SK-N-SH treated with all-trans-retinoic acid at 6 μM for 48 hours (cell line): ENCODE measurements at regions not wholly inside any gene's neighbourhood (a gene's known extent, or its start where the extent isn't known, plus 50 kb on each side); places are given as distances from the start of the nearest gene placed in this dataset.
A peak's percentile ranks its signal among the peaks of the same experiment; 100 is the strongest.

Experiments used
- ATAC-seq: fragments of 200-7000 bp; cut with Tn5 transposase; 3 replicates; pipeline ENCODE4 v1.9.1; 2020; ENCODE audit warnings: mild to moderate bottlenecking, moderate library complexity
- BACH2 ChIP-seq: fragments of 250-450 bp; sonication (Bioruptor Pico); IDR thresholded peaks from 2 replicates; pipeline ENCODE4 v1.9.0; 2021; ENCODE audit warnings: mild to moderate bottlenecking, borderline replicate concordance
- CSDC2 ChIP-seq: fragments of 250-450 bp; sonication (Bioruptor Pico); IDR thresholded peaks from 2 replicates; pipeline ENCODE4 v1.5.0; 2020; ENCODE audit warnings: mild to moderate bottlenecking, moderate library complexity
- ESRRG ChIP-seq: fragments of 250-450 bp; sonication (Bioruptor Pico); IDR thresholded peaks from 2 replicates; pipeline ENCODE4 v1.6.1; 2021; ENCODE audit warnings: mild to moderate bottlenecking
- GLIS3 ChIP-seq: fragments of 250-450 bp; sonication (Bioruptor Pico); IDR thresholded peaks from 2 replicates; pipeline ENCODE4 v1.5.0; 2020; ENCODE audit warnings: mild to moderate bottlenecking, moderate library complexity
- ISL1 ChIP-seq: fragments of 250-450 bp; sonication (Bioruptor Pico); IDR thresholded peaks from 2 replicates; pipeline ENCODE4 v2.1.2; 2022; ENCODE audit warnings: mild to moderate bottlenecking, moderate library complexity
- OSR1 ChIP-seq: fragments of 250-450 bp; sonication (Bioruptor Pico); IDR thresholded peaks from 2 replicates; pipeline ENCODE4 v1.8.0; 2022; ENCODE audit warnings: moderate library complexity, mild to moderate bottlenecking, inconsistent platforms
- PPARA ChIP-seq: fragments of 250-450 bp; sonication (Bioruptor Pico); IDR thresholded peaks from 2 replicates; pipeline ENCODE4 v1.5.0; 2020; ENCODE audit warnings: mild to moderate bottlenecking, borderline replicate concordance
- RARB ChIP-seq: fragments of 250-450 bp; sonication (Bioruptor Pico); IDR thresholded peaks from 2 replicates; pipeline ENCODE4 v1.8.0; 2021; ENCODE audit warnings: mild to moderate bottlenecking, moderate library complexity
- SNAI2 ChIP-seq: fragments of 250-450 bp; sonication (Bioruptor Pico); IDR thresholded peaks from 2 replicates; pipeline ENCODE4 v1.5.0; 2020; ENCODE audit warnings: mild to moderate bottlenecking, moderate library complexity
- TOX ChIP-seq: fragments of 250-450 bp; sonication (Bioruptor Pico); IDR thresholded peaks from 2 replicates; pipeline ENCODE4 v1.8.0; 2021; ENCODE audit warnings: mild to moderate bottlenecking, moderate library complexity, borderline replicate concordance
- ZC3H10 ChIP-seq: fragments of 250-450 bp; sonication (Bioruptor Pico); IDR thresholded peaks from 2 replicates; pipeline ENCODE4 v1.5.1; 2021; ENCODE audit warnings: mild to moderate bottlenecking, moderate library complexity
- ZFP3 ChIP-seq: fragments of 250-450 bp; sonication (Bioruptor Pico); IDR thresholded peaks from 2 replicates; pipeline ENCODE4 v1.5.0; 2020; ENCODE audit warnings: mild to moderate bottlenecking, moderate library complexity
- ZFP30 ChIP-seq: fragments of 450-650 bp; formaldehyde crosslinking; IDR thresholded peaks from 2 replicates; pipeline ENCODE4 v1.5.0; 2022; ENCODE audit warnings: mild to moderate bottlenecking, moderate library complexity
- ZNF565 ChIP-seq: fragments of 450-650 bp; formaldehyde crosslinking; conservative IDR thresholded peaks from 2 replicates; pipeline ENCODE4 v1.5.0; 2020; ENCODE audit warnings: low read depth, mild to moderate bottlenecking, moderate library complexity
- ZNF70 ChIP-seq: fragments of 450-650 bp; formaldehyde crosslinking; IDR thresholded peaks from 2 replicates; pipeline ENCODE4 v1.5.0; 2020; ENCODE audit warnings: mild to moderate bottlenecking, moderate library complexity
- ZNF8 ChIP-seq: fragments of 450-650 bp; formaldehyde crosslinking; IDR thresholded peaks from 2 replicates; pipeline ENCODE4 v1.5.0; 2020; ENCODE audit warnings: mild to moderate bottlenecking, moderate library complexity
- TF ChIP-seq, protein P1 (sequence below): fragments of 250-450 bp; sonication (Bioruptor Pico); IDR thresholded peaks from 2 replicates; pipeline ENCODE4 v1.8.0; 2020; ENCODE audit warnings: mild to moderate bottlenecking, moderate library complexity, borderline replicate concordance
- TF ChIP-seq, protein P2 (sequence below): fragments of 250-450 bp; sonication (Bioruptor Pico); IDR thresholded peaks from 2 replicates; pipeline ENCODE4 v1.8.0; 2021; ENCODE audit warnings: low read depth, mild to moderate bottlenecking, moderate library complexity, borderline replicate concordance
- TF ChIP-seq, protein P3 (sequence below): fragments of 250-450 bp; sonication (Bioruptor Pico); IDR thresholded peaks from 2 replicates; pipeline ENCODE4 v1.5.0; 2020; ENCODE audit warnings: mild to moderate bottlenecking, moderate library complexity
- TF ChIP-seq, protein P4 (sequence below): fragments of 250-450 bp; sonication (Bioruptor Pico); IDR thresholded peaks from 2 replicates; pipeline ENCODE4 v1.5.1; 2021; ENCODE audit warnings: mild to moderate bottlenecking, moderate library complexity
- TF ChIP-seq, protein P5 (sequence below): fragments of 250-450 bp; sonication (Bioruptor Pico); IDR thresholded peaks from 2 replicates; pipeline ENCODE4 v1.5.1; 2020; ENCODE audit warnings: low read depth, mild to moderate bottlenecking, moderate library complexity

DNA sequence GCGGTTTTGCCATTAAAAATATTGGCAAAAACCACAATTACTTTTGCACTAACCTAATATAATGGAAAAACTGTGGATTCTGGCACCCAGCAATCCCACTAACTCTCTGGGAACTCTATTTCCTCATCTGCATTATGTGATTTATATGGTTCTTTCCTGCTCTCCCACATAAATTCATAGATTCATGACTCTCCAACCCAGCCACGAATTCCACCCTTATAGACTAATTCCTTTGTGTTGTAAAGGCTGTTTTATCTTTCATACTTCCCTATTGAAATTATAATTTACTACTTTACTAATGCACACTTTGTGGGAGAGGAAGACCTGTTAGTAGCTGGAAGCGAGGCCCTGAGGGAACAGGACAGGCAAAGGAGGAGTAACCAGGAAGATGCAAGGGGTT is 88.4 kb upstream of the GNAO1 start:
- no peak for TF ChIP-seq RARB (CRISPR knock-in tag)
- TF ChIP-seq PPARA (CRISPR knock-in tag), result no peak
- TF ChIP-seq, protein P1, sequence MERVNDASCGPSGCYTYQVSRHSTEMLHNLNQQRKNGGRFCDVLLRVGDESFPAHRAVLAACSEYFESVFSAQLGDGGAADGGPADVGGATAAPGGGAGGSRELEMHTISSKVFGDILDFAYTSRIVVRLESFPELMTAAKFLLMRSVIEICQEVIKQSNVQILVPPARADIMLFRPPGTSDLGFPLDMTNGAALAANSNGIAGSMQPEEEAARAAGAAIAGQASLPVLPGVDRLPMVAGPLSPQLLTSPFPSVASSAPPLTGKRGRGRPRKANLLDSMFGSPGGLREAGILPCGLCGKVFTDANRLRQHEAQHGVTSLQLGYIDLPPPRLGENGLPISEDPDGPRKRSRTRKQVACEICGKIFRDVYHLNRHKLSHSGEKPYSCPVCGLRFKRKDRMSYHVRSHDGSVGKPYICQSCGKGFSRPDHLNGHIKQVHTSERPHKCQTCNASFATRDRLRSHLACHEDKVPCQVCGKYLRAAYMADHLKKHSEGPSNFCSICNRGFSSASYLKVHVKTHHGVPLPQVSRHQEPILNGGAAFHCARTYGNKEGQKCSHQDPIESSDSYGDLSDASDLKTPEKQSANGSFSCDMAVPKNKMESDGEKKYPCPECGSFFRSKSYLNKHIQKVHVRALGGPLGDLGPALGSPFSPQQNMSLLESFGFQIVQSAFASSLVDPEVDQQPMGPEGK, result no peak
- no peak for TF ChIP-seq CSDC2 (CRISPR knock-in tag)
- no peak for TF ChIP-seq BACH2 (CRISPR knock-in tag)
- TF ChIP-seq ZC3H10 (CRISPR knock-in tag), result no peak
- TF ChIP-seq SNAI2 (CRISPR knock-in tag), result no peak
- TF ChIP-seq, protein P2, sequence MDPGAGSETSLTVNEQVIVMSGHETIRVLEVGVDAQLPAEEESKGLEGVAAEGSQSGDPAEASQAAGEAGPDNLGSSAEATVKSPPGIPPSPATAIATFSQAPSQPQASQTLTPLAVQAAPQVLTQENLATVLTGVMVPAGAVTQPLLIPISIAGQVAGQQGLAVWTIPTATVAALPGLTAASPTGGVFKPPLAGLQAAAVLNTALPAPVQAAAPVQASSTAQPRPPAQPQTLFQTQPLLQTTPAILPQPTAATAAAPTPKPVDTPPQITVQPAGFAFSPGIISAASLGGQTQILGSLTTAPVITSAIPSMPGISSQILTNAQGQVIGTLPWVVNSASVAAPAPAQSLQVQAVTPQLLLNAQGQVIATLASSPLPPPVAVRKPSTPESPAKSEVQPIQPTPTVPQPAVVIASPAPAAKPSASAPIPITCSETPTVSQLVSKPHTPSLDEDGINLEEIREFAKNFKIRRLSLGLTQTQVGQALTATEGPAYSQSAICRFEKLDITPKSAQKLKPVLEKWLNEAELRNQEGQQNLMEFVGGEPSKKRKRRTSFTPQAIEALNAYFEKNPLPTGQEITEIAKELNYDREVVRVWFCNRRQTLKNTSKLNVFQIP, result no peak
- no peak for TF ChIP-seq OSR1 (CRISPR knock-in tag)
- TF ChIP-seq, protein P3, sequence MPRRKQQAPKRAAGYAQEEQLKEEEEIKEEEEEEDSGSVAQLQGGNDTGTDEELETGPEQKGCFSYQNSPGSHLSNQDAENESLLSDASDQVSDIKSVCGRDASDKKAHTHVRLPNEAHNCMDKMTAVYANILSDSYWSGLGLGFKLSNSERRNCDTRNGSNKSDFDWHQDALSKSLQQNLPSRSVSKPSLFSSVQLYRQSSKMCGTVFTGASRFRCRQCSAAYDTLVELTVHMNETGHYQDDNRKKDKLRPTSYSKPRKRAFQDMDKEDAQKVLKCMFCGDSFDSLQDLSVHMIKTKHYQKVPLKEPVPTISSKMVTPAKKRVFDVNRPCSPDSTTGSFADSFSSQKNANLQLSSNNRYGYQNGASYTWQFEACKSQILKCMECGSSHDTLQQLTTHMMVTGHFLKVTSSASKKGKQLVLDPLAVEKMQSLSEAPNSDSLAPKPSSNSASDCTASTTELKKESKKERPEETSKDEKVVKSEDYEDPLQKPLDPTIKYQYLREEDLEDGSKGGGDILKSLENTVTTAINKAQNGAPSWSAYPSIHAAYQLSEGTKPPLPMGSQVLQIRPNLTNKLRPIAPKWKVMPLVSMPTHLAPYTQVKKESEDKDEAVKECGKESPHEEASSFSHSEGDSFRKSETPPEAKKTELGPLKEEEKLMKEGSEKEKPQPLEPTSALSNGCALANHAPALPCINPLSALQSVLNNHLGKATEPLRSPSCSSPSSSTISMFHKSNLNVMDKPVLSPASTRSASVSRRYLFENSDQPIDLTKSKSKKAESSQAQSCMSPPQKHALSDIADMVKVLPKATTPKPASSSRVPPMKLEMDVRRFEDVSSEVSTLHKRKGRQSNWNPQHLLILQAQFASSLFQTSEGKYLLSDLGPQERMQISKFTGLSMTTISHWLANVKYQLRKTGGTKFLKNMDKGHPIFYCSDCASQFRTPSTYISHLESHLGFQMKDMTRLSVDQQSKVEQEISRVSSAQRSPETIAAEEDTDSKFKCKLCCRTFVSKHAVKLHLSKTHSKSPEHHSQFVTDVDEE, result no peak
- no peak for TF ChIP-seq ZNF565 (CRISPR knock-in tag)
- TF ChIP-seq ZNF70 (CRISPR knock-in tag), result no peak
- TF ChIP-seq ZFP30 (CRISPR knock-in tag), result no peak
- TF ChIP-seq, protein P4, sequence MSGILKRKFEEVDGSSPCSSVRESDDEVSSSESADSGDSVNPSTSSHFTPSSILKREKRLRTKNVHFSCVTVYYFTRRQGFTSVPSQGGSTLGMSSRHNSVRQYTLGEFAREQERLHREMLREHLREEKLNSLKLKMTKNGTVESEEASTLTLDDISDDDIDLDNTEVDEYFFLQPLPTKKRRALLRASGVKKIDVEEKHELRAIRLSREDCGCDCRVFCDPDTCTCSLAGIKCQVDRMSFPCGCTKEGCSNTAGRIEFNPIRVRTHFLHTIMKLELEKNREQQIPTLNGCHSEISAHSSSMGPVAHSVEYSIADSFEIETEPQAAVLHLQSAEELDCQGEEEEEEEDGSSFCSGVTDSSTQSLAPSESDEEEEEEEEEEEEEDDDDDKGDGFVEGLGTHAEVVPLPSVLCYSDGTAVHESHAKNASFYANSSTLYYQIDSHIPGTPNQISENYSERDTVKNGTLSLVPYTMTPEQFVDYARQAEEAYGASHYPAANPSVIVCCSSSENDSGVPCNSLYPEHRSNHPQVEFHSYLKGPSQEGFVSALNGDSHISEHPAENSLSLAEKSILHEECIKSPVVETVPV (CRISPR knock-in tag), result no peak
- TF ChIP-seq ZFP3, result no peak
- ATAC-seq, result no peak

DNA sequence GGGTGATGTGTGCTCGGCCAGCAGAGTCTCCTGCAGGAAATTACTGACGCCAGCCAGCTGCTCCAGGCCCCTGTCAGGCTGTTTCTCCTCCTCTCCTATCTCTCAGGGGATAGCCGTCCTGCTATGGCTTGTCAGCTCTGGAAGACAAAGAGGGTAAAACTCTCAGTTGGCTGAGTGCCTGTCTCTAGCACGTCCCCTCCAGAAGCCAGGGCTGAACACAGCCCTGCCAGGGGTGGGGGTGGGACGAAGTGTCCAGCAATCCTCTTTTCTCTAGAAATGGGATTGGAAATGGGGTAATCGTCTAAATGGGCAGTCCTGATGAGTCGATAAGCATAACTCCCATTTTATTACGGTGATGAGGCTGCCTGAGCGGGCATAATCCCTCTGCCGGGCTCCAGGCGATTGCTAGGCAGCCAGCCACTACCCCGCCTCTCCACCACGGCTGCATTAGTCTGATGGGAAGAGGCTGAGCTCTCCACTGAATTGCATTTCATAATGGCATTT is 89.1 kb upstream of the GNAO1 start:
- peak; percentile 77 for ATAC-seq
- TF ChIP-seq CSDC2 (CRISPR knock-in tag), result no peak
- TF ChIP-seq, protein P5, sequence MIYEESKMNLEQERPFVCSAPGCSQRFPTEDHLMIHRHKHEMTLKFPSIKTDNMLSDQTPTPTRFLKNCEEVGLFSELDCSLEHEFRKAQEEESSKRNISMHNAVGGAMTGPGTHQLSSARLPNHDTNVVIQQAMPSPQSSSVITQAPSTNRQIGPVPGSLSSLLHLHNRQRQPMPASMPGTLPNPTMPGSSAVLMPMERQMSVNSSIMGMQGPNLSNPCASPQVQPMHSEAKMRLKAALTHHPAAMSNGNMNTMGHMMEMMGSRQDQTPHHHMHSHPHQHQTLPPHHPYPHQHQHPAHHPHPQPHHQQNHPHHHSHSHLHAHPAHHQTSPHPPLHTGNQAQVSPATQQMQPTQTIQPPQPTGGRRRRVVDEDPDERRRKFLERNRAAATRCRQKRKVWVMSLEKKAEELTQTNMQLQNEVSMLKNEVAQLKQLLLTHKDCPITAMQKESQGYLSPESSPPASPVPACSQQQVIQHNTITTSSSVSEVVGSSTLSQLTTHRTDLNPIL (CRISPR knock-in tag), result no peak
- no peak for TF ChIP-seq RARB (CRISPR knock-in tag)
- no peak for TF ChIP-seq TOX (CRISPR knock-in tag)
- no peak for TF ChIP-seq BACH2 (CRISPR knock-in tag)
- no peak for TF ChIP-seq OSR1 (CRISPR knock-in tag)
- TF ChIP-seq ZNF8 (CRISPR knock-in tag), result no peak
- TF ChIP-seq GLIS3 (CRISPR knock-in tag), result no peak
- TF ChIP-seq, protein P2, result no peak
- no peak for TF ChIP-seq ZC3H10 (CRISPR knock-in tag)
- TF ChIP-seq ZFP3, result no peak
- TF ChIP-seq ESRRG (CRISPR knock-in tag), result 0 out of 2 replicates have a peak, but pooled peaks have one; percentile 4
- TF ChIP-seq, protein P4 (CRISPR knock-in tag), result 0 out of 2 replicates have a peak, but pooled peaks have one; percentile 32
- TF ChIP-seq, protein P3, result peak; percentile 73; the same call in 1 of the 2 replicates
- TF ChIP-seq, protein P1, result no peak
- 0 out of 2 replicates have a peak, but pooled peaks have one; percentile 31 for TF ChIP-seq ISL1
- no peak for TF ChIP-seq ZNF565 (CRISPR knock-in tag)
- TF ChIP-seq PPARA (CRISPR knock-in tag), result no peak
